ENCODE measurements at regions not wholly inside any gene's neighbourhood (a gene's known extent, or its start where the extent isn't known, plus 50 kb on each side); places are given as distances from the start of the nearest gene placed in this dataset.

DNA sequence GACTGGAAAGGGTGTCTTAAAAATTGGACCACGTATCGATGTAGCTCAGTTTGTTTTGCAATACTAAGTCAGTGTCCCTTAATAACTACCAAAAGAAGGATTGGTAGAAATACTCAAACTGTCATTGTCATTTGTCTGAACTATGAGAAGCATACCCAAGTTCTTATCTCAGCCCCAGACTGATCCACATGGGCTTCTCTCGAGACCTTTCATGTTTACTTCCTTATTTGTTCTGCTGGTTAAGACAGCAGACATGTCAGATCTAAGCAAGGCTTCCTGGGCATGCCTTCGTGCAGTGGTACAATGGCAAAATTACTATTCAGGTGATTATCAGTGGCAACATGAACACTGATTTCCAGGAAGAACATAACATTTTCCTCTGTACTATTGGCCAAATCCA lies 211.1 kb upstream of the PHACTR1 start:
- TF ChIP-seq, protein P1, sequence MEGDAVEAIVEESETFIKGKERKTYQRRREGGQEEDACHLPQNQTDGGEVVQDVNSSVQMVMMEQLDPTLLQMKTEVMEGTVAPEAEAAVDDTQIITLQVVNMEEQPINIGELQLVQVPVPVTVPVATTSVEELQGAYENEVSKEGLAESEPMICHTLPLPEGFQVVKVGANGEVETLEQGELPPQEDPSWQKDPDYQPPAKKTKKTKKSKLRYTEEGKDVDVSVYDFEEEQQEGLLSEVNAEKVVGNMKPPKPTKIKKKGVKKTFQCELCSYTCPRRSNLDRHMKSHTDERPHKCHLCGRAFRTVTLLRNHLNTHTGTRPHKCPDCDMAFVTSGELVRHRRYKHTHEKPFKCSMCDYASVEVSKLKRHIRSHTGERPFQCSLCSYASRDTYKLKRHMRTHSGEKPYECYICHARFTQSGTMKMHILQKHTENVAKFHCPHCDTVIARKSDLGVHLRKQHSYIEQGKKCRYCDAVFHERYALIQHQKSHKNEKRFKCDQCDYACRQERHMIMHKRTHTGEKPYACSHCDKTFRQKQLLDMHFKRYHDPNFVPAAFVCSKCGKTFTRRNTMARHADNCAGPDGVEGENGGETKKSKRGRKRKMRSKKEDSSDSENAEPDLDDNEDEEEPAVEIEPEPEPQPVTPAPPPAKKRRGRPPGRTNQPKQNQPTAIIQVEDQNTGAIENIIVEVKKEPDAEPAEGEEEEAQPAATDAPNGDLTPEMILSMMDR (IDR thresholded peaks at IDR 0.05; ENCODE audit: poor library complexity, severe bottlenecking), result no peak
- TF ChIP-seq TAF1 (IDR thresholded peaks at IDR 0.05; ENCODE audit: low read depth) (no peak), EZH2 (IDR thresholded peaks at IDR 0.05; ENCODE audit: borderline replicate concordance, insufficient read depth, low read length, poor library complexity, severe bottlenecking) (no peak), RAD21 (conservative IDR thresholded peaks at IDR 0.05) (no peak), POLR2AphosphoS5 (IDR thresholded peaks at IDR 0.05) (no peak), MXI1 (conservative IDR thresholded peaks at IDR 0.05; ENCODE audit: poor library complexity, severe bottlenecking) (no peak)
- TF ChIP-seq, protein P2, sequence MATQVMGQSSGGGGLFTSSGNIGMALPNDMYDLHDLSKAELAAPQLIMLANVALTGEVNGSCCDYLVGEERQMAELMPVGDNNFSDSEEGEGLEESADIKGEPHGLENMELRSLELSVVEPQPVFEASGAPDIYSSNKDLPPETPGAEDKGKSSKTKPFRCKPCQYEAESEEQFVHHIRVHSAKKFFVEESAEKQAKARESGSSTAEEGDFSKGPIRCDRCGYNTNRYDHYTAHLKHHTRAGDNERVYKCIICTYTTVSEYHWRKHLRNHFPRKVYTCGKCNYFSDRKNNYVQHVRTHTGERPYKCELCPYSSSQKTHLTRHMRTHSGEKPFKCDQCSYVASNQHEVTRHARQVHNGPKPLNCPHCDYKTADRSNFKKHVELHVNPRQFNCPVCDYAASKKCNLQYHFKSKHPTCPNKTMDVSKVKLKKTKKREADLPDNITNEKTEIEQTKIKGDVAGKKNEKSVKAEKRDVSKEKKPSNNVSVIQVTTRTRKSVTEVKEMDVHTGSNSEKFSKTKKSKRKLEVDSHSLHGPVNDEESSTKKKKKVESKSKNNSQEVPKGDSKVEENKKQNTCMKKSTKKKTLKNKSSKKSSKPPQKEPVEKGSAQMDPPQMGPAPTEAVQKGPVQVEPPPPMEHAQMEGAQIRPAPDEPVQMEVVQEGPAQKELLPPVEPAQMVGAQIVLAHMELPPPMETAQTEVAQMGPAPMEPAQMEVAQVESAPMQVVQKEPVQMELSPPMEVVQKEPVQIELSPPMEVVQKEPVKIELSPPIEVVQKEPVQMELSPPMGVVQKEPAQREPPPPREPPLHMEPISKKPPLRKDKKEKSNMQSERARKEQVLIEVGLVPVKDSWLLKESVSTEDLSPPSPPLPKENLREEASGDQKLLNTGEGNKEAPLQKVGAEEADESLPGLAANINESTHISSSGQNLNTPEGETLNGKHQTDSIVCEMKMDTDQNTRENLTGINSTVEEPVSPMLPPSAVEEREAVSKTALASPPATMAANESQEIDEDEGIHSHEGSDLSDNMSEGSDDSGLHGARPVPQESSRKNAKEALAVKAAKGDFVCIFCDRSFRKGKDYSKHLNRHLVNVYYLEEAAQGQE (IDR thresholded peaks at IDR 0.05; ENCODE audit: borderline replicate concordance), result no peak
